ENCODE measurements at regions not wholly inside any gene's neighbourhood (a gene's known extent, or its start where the extent isn't known, plus 50 kb on each side); places are given as distances from the start of the nearest gene placed in this dataset.

- Histone ChIP-seq H4K91ac (ENCODE audit: low read depth, low read length, poor library complexity) (no peak overlapping the region), H3K9ac (ENCODE audit: low read depth, low read length, poor library complexity) (no peak overlapping the region), H3K9me3 (replicated peaks in 1 of 2; ENCODE audit: control insufficient read depth in 2 of 2, insufficient read depth in 1 of 2, low read depth in 1 of 2, low read length in 2 of 2) (no peaks in the 10 kb centered on the region), H3K27ac (replicated peaks; ENCODE audit: low read length) (no peak overlapping the region), H3K18ac (ENCODE audit: low read length) (no peak overlapping the region), H2AFZ (ENCODE audit: low read length) (no peak overlapping the region), H3K14ac (ENCODE audit: low read length) (no peak overlapping the region), H3K23ac (ENCODE audit: low read depth, low read length, poor library complexity) (no peak overlapping the region), H3K27me3 (ENCODE audit: control insufficient read depth in 3 of 3, insufficient read depth in 3 of 3, low read depth in 1 of 3, low read length in 3 of 3) (no peaks in the 10 kb centered on the region), H2AK5ac (ENCODE audit: low read depth, low read length) (no peak overlapping the region), H3K36me3 (replicated peaks in 1 of 2; ENCODE audit: control insufficient read depth in 2 of 2, insufficient read depth in 2 of 2, low read length in 2 of 2) (no peaks in the 10 kb centered on the region), H2BK5ac (ENCODE audit: low read length) (no peak overlapping the region), H2BK15ac (ENCODE audit: low read length) (no peak overlapping the region), H3K4me1 (ENCODE audit: control insufficient read depth in 2 of 2, insufficient read depth in 1 of 2, low read depth in 1 of 2, low read length in 2 of 2) (no peaks in the 10 kb centered on the region), H3K4me2 (ENCODE audit: insufficient read depth, low read length, poor library complexity, severe bottlenecking) (no peak overlapping the region), H4K8ac (ENCODE audit: low read depth, low read length) (no peak overlapping the region), H2BK12ac (ENCODE audit: low read length) (no peak overlapping the region), H3K4ac (ENCODE audit: low read length) (no peak overlapping the region), H2BK120ac (ENCODE audit: low read depth, low read length) (no peak overlapping the region), H3K79me1 (ENCODE audit: low read depth, low read length) (no peaks in the 10 kb centered on the region), H3K4me3 (ENCODE audit: low read length in 2 of 2) (no peak overlapping the region)
- DNase-seq (ENCODE audit: low spot score): no peak
- no CpG with 5 or more reads among the region's 1 CpG for WGBS, 2 donors (ENCODE audit: extremely low coverage in 2 of 2, insufficient read length in 2 of 2, insufficient replicate concordance in 1 of 2)
These were observed 114.2 kb upstream of the UMPS start for GRCh38 chr3:124615896-124616543.

DNA sequence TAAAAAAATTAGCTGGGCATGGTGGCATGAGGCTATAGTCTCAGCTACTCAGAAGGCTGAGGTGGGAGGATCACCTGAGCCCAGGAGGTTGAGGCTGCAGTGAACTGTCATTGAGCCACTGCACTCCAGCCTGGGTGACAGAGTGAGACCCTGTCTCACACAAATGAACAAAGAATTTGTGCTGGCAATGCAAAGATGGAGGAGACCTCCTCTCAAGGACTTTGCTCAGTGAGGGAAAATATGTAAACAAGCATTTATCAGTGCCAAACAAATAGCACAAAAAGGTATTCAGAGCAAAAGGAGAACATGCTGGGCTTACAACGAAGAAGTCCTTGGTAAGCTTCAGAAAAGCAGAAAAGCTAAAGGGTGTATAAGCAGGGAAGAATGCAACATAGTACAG is 113.1 kb upstream of the UMPS start:
- no peak overlapping the region for H3K27ac ChIP-seq (replicated peaks; ENCODE audit: low read length)
- no peak overlapping the region for H3K18ac ChIP-seq (ENCODE audit: low read length)
- H2BK15ac ChIP-seq (ENCODE audit: low read length): no peak overlapping the region
- H3K4me3 ChIP-seq (ENCODE audit: low read length in 2 of 2): no peak overlapping the region
- H3K4ac ChIP-seq (ENCODE audit: low read length): no peak overlapping the region
- H3K4me1 ChIP-seq (ENCODE audit: control insufficient read depth in 2 of 2, insufficient read depth in 1 of 2, low read depth in 1 of 2, low read length in 2 of 2): no peaks in the 10 kb centered on the region
- H3K27me3 ChIP-seq (ENCODE audit: control insufficient read depth in 3 of 3, insufficient read depth in 3 of 3, low read depth in 1 of 3, low read length in 3 of 3): no peaks in the 10 kb centered on the region
- no peak overlapping the region for H2BK12ac ChIP-seq (ENCODE audit: low read length)
- no peak overlapping the region for H4K91ac ChIP-seq (ENCODE audit: low read depth, low read length, poor library complexity)
- H3K23ac ChIP-seq (ENCODE audit: low read depth, low read length, poor library complexity): no peak overlapping the region
- H3K36me3 ChIP-seq (replicated peaks in 1 of 2; ENCODE audit: control insufficient read depth in 2 of 2, insufficient read depth in 2 of 2, low read length in 2 of 2): no peaks in the 10 kb centered on the region
- no CpG with 5 or more reads among the region's 1 CpG for WGBS, 2 donors (ENCODE audit: extremely low coverage in 2 of 2, insufficient read length in 2 of 2, insufficient replicate concordance in 1 of 2)
- no peak overlapping the region for H3K4me2 ChIP-seq (ENCODE audit: insufficient read depth, low read length, poor library complexity, severe bottlenecking)
- H3K9me3 ChIP-seq (replicated peaks in 1 of 2; ENCODE audit: control insufficient read depth in 2 of 2, insufficient read depth in 1 of 2, low read depth in 1 of 2, low read length in 2 of 2): no peaks in the 10 kb centered on the region
- no peak overlapping the region for H2BK5ac ChIP-seq (ENCODE audit: low read length)
- no peak overlapping the region for H2BK120ac ChIP-seq (ENCODE audit: low read depth, low read length)
- no peak overlapping the region for H2AK5ac ChIP-seq (ENCODE audit: low read depth, low read length)
- H3K9ac ChIP-seq (ENCODE audit: low read depth, low read length, poor library complexity): no peak overlapping the region
- H4K8ac ChIP-seq (ENCODE audit: low read depth, low read length): no peak overlapping the region
- DNase-seq (ENCODE audit: low spot score): no peak
- no peaks in the 10 kb centered on the region for H3K79me1 ChIP-seq (ENCODE audit: low read depth, low read length)
- no peak overlapping the region for H3K14ac ChIP-seq (ENCODE audit: low read length)
- H2AFZ ChIP-seq (ENCODE audit: low read length): no peak overlapping the region

GRCh38 chr3:124619887-124620599 is 110.2 kb upstream of the UMPS start:
- no peak overlapping the region for H2AFZ ChIP-seq (ENCODE audit: low read length)
- no peak overlapping the region for H2BK12ac ChIP-seq (ENCODE audit: low read length)
- no peaks in the 10 kb centered on the region for H3K36me3 ChIP-seq (replicated peaks in 1 of 2; ENCODE audit: control insufficient read depth in 2 of 2, insufficient read depth in 2 of 2, low read length in 2 of 2)
- no peaks in the 10 kb centered on the region for H3K9me3 ChIP-seq (replicated peaks in 1 of 2; ENCODE audit: control insufficient read depth in 2 of 2, insufficient read depth in 1 of 2, low read depth in 1 of 2, low read length in 2 of 2)
- no peak overlapping the region for H2BK15ac ChIP-seq (ENCODE audit: low read length)
- no peak overlapping the region for H3K4me3 ChIP-seq (ENCODE audit: low read length in 2 of 2)
- WGBS, 2 donors (ENCODE audit: extremely low coverage in 2 of 2, insufficient read length in 2 of 2, insufficient replicate concordance in 1 of 2): no CpG with 5 or more reads among the region's 4 CpGs
- no peak overlapping the region for H3K4me2 ChIP-seq (ENCODE audit: insufficient read depth, low read length, poor library complexity, severe bottlenecking)
- H2BK120ac ChIP-seq (ENCODE audit: low read depth, low read length): no peak overlapping the region
- H3K9ac ChIP-seq (ENCODE audit: low read depth, low read length, poor library complexity): no peak overlapping the region
- H3K23ac ChIP-seq (ENCODE audit: low read depth, low read length, poor library complexity): no peak overlapping the region
- H3K18ac ChIP-seq (ENCODE audit: low read length): no peak overlapping the region
- H2BK5ac ChIP-seq (ENCODE audit: low read length): no peak overlapping the region
- H3K79me1 ChIP-seq (ENCODE audit: low read depth, low read length): no peaks in the 10 kb centered on the region
- no peak overlapping the region for H2AK5ac ChIP-seq (ENCODE audit: low read depth, low read length)
- no peak overlapping the region for H3K27ac ChIP-seq (replicated peaks; ENCODE audit: low read length)
- H4K8ac ChIP-seq (ENCODE audit: low read depth, low read length): no peak overlapping the region
- H3K14ac ChIP-seq (ENCODE audit: low read length): no peak overlapping the region
- no peak overlapping the region for H4K91ac ChIP-seq (ENCODE audit: low read depth, low read length, poor library complexity)
- H3K4me1 ChIP-seq (ENCODE audit: control insufficient read depth in 2 of 2, insufficient read depth in 1 of 2, low read depth in 1 of 2, low read length in 2 of 2): no peaks in the 10 kb centered on the region
- DNase-seq (ENCODE audit: low spot score): no peak
- no peaks in the 10 kb centered on the region for H3K27me3 ChIP-seq (ENCODE audit: control insufficient read depth in 3 of 3, insufficient read depth in 3 of 3, low read depth in 1 of 3, low read length in 3 of 3)
- H3K4ac ChIP-seq (ENCODE audit: low read length): no peak overlapping the region

DNA sequence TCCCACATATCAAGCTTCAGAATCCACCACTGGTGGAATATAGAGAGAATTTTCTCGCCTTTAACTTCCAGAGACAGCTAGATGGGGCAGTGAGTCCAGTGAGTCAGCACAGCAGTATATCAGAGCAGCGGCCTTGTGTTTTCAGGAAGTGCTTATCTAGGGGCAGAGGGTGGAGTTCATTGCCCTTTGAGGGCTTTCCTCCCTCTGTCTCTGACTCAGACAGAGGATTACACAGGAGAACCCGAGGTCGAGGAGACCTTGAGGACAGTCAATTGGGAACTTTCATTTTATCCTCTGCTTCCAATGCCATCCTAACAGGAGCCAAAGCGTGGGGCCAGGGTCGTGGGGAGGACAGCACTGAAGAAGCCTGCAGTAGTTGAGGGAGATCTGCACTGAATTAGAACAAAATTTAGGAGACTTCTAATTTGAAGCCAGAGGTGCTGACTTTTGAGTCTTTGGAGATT is 109.6 kb upstream of the UMPS start:
- Histone ChIP-seq H2BK15ac (ENCODE audit: low read length) (no peak overlapping the region), H3K18ac (ENCODE audit: low read length) (no peak overlapping the region), H2AFZ (ENCODE audit: low read length) (no peak overlapping the region), H2BK120ac (ENCODE audit: low read depth, low read length) (no peak overlapping the region), H2BK5ac (ENCODE audit: low read length) (no peak overlapping the region), H3K9me3 (replicated peaks in 1 of 2; ENCODE audit: control insufficient read depth in 2 of 2, insufficient read depth in 1 of 2, low read depth in 1 of 2, low read length in 2 of 2) (no peaks in the 10 kb centered on the region), H3K4ac (ENCODE audit: low read length) (no peak overlapping the region), H4K8ac (ENCODE audit: low read depth, low read length) (no peak overlapping the region), H2AK5ac (ENCODE audit: low read depth, low read length) (no peak overlapping the region), H2BK12ac (ENCODE audit: low read length) (no peak overlapping the region), H3K79me1 (ENCODE audit: low read depth, low read length) (no peaks in the 10 kb centered on the region), H4K91ac (ENCODE audit: low read depth, low read length, poor library complexity) (no peak overlapping the region), H3K14ac (ENCODE audit: low read length) (no peak overlapping the region), H3K36me3 (replicated peaks in 1 of 2; ENCODE audit: control insufficient read depth in 2 of 2, insufficient read depth in 2 of 2, low read length in 2 of 2) (no peaks in the 10 kb centered on the region), H3K4me1 (ENCODE audit: control insufficient read depth in 2 of 2, insufficient read depth in 1 of 2, low read depth in 1 of 2, low read length in 2 of 2) (no peaks in the 10 kb centered on the region), H3K9ac (ENCODE audit: low read depth, low read length, poor library complexity) (no peak overlapping the region), H3K4me2 (ENCODE audit: insufficient read depth, low read length, poor library complexity, severe bottlenecking) (no peak overlapping the region), H3K23ac (ENCODE audit: low read depth, low read length, poor library complexity) (no peak overlapping the region), H3K27me3 (ENCODE audit: control insufficient read depth in 3 of 3, insufficient read depth in 3 of 3, low read depth in 1 of 3, low read length in 3 of 3) (no peaks in the 10 kb centered on the region), H3K4me3 (ENCODE audit: low read length in 2 of 2) (no peak overlapping the region), H3K27ac (replicated peaks; ENCODE audit: low read length) (no peak overlapping the region)
- DNase-seq (ENCODE audit: low spot score): no peak
- WGBS, 2 donors (ENCODE audit: extremely low coverage in 2 of 2, insufficient read length in 2 of 2, insufficient replicate concordance in 1 of 2): no CpG with 5 or more reads among the region's 6 CpGs

All from neuronal stem cell (in vitro differentiated cells).